ENCODE measurements at regions not wholly inside any gene's neighbourhood (a gene's known extent, or its start where the extent isn't known, plus 50 kb on each side); places are given as distances from the start of the nearest gene placed in this dataset.
"Not testable (repeated sequence)": the region's sequence is repeated elsewhere in the genome, so short reads cannot be mapped to it uniquely, and the experiment has no call there.

DNA sequence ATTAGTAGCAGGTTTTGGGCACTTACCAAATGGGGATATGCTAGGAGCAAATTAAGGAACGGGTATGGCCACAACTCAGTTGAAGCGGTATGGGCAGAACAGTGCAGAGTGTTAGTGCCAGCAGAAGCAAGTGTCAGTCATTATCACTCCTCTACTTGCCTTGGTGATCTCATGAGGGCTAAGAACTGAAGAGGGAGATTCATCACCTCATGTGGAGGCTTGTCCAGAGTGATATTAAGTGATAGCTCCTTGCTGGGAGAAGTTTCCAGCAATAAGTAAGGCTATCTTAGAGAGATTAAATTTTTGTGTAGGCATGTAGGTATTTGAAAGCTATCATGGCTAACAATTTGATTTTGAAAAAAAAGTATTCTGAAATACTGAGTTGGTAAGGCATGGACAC is 615.4 kb upstream of the SMIM31 start:
- intact Hi-C loops (cut with DNase I) = no loop called here
- no peak for DNase-seq (ENCODE audit: low spot score)

DNA sequence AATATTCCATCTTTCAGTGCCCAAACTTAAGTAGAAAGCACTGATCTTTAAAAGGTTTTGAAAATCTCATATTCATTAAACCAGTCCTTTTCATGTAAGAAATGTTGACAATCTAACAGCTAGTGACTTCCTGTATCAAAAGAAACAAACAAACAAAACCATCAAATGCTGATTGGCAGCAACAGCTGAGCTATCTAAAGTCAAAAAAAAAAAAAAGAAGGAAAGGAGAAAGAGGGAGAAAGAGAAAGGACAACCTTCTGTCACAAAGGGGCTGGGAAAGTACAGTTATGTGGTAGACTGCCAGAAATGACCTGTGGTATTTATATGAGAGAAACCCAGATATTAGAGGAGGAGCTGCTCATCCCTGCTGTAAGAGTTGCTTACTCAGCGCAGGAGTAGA is 614.6 kb upstream of the SMIM31 start:
- intact Hi-C loops (cut with DNase I) = no loop called here
- DNase-seq (ENCODE audit: low spot score) = no peak

DNA sequence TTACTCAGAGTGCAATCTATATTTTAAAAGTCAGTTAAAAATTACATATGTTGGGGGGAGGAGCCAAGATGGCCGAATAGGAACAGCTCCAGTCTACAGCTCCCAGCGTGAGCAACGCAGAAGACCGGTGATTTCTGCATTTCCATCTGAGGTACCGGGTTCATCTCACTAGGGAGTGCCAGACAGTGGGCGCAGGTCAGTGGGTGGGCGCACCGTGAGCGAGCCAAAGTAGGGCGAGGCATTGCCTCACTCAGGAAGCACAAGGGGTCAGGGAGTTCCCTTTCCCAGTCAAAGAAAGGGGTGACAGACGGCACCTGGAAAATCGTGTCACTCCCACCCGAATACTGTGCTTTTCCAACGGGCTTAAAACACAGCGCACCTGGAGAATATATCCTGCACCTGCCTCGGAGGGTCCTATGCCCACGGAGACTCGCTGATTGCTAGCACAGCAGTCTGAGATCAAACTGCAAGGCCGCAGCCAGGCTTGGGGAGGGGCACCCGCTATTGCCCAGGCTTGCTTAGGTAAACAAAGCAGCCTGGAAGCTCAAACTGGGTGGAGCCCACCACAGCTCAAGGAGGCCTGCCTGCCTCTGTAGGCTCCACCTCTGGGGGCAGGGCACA is 612.1 kb upstream of the SMIM31 start:
- DNase-seq (ENCODE audit: low spot score); intact Hi-C loops (cut with DNase I): not testable (repeated sequence)

DNA sequence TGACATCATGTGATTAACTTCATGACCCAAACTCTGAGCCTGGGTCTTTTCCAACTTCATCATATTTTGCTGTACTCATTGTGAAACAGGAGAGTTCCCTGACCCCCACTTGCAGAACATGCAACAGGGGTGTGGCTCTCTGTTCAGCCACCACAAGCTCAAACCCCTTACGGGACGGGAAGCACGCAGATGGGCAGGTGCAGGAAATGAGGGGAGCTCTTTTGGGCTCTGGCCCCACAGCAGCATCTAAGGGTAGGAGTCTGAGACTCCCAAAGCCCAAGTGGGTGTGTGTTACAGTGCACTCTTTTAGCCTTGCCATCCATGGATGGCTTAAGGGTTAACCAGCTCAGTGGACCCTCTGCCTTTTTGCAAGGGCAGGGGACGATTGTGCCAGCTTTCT is 599.5 kb upstream of the SMIM31 start:
- DNase-seq (ENCODE audit: low spot score) = no peak
- intact Hi-C loops (cut with DNase I) = no loop called here

DNA sequence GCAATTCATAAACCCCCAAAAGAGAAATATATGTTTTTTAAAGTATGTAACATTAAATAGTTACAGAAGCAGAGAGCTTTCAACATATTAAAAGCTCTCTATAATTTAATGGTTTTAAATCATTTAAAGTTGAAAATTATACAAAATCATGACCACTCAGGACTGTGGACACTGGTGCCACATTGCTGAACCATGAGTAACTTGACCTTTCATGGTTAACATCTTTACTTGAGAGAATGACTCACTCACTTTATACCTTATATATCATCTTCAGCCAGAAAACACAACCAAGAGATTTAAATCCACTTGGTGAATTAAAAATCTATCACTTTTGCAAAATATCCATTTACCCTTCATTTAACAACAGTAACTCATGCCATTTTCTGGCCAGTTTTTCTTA is 584.3 kb upstream of the SMIM31 start:
- DNase-seq (ENCODE audit: low spot score) = no peak
- intact Hi-C loops (cut with DNase I) = no loop called here

DNA sequence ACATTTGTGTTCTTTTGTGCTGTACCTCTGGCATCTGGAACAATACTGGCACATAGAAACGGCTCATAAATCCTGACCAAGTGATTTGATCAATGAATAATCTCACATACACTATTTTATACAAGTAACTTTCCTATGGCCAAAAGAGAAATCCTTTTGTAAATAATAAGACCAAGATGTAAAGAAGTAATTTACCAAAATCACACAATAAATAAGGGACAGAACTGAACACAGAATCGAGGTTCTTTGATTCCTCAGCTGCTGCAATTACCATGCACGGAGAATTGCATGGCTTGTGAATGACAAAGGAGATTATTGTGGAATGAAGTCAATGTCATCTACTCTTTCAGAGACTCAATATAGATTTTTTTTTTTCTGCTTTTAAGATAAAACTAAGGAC is 576.8 kb upstream of the SMIM31 start:
- intact Hi-C loops (cut with DNase I) = no loop called here
- DNase-seq (ENCODE audit: low spot score) = no peak

DNA sequence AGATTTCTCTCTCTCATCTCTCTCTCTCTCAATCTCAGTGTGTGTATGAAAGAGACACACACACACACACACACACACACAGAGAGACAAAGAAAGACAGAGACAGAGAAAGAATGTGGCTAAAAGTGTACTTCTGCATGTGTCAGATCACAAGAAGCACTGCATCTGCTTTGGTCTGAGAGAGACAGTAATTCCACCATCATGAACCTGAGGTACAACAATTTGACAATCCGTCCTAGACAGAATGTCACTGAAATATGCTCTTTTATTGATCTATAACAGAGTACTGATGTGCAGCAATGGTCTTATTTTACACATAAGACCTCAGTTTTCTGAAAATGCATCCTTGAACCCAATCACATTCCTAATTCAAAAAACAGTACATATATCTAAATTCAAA is 576.2 kb upstream of the SMIM31 start:
- intact Hi-C loops (cut with DNase I) = no loop called here
- DNase-seq (ENCODE audit: low spot score) = no peak

DNA sequence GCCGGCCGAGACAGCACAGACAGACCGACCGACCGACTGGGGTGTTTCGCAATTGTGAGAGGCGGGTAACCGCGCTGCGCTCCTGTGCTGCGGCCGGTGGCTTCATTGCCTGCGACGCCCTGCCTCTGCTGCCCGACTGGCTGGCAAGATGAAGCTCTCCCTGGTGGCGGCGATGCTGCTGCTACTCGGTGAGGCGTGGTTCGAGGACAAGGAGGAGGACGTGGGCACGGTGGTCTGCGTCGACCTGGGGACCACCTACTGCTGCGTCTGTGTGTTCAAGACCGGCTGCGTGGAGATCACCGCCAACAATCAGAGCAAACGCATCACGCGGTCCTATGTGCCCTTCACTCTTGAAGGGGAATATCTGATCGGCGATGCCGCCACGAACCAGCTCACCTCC is 565.7 kb upstream of the SMIM31 start:
- intact Hi-C loops (cut with DNase I) = no loop called here
- no peak for DNase-seq (ENCODE audit: low spot score)

DNA sequence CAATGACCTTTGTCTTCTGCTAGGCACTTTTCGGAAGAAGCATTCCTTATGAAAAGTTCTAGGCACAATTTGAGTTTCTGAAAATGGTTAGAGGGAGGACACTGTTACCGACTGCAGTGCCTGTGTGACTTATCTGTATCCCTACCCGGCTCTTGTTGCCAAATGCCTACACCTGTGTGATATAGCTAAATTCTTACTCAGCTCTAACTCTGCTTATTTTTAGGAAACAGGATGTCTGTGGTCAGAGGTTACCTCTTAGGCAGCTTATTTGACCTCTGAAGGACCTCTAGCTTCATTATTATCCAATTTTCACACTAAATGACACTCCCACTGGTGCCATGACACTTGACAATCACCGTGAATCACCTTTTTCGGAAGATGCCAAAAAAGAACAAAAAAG is 561.1 kb upstream of the SMIM31 start:
- intact Hi-C loops (cut with DNase I) = no loop called here
- no peak for DNase-seq (ENCODE audit: low spot score)

DNA sequence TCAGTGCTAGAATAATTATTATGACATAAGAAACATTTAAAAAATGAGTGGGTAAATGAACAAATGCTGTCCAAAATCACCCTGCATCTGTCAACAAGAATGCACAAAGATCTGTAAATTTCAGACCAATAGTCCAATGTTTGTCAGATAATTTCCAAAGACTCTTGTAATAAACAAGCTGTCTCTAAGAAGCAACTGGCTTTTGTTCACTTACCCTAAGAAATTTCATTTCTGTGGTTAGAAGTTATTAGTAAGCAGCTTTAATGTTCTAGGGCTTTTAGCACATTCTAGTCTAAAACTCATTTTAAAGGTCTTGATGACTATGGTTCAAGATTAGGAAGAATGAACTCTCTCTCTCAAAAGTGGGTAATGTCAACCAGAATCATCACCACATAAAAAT is 560.3 kb upstream of the SMIM31 start:
- DNase-seq (ENCODE audit: low spot score) = no peak
- intact Hi-C loops (cut with DNase I) = no loop called here

DNA sequence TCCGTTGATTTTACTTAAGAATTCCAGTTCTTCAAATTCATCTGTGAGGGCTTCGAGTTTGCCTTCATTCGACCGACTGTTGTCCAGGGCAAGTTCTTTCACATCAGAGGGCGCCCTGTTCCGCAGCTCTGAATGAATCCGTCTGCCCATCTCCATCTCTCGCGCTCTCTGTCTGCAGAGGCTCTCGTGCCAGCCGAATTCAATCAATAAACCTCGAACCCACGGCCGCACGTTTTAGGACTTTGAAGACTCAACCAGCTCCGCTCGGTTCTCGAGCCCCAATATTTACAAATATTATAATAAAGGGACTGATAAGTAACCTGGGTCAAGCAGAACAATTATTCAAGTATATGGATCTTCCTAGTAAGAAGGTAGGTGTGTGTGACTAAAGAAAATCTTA is 556.4 kb upstream of the SMIM31 start:
- DNase-seq (ENCODE audit: low spot score) = no peak
- intact Hi-C loops (cut with DNase I) = no loop called here

DNA sequence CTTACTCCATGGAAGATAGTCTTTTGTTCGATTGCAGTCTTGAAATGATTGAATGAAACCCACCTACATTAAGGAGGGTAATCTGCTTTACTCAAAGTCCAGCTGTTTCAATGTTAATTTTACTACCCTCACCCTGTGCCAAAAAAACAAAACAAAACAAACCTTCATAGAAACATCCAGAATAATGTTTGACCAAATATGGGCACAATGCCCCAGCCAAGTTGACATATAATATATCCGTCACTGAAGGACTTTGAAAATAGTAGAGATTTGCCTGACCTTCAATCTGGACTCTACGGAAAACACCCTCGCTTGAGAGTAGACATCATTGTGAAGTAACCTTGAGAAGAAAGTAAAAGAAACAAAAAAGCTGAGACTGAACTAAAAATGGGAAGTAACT is 550.5 kb upstream of the SMIM31 start:
- intact Hi-C loops (cut with DNase I) = no loop called here
- no peak for DNase-seq (ENCODE audit: low spot score)

DNA sequence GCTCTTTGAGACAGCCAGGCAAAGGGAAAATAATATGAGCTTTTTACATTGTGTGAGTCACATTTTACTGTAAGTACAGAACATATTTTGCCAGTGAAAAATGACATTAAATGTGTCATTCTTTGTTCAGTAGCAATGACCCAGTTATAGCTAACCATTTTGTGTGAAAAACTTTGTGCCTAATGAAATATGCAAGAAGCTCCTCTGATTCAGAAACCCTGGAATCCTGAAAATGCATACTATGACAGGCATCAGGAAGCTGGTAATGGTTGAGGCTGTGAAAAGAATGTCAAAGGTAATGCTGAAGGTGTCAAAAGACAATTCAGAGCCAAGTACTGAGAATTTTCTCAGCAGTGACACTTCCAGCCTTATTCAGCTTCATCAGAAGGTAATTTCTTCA is 549.5 kb upstream of the SMIM31 start:
- intact Hi-C loops (cut with DNase I) = no loop called here
- DNase-seq (ENCODE audit: low spot score) = no peak

DNA sequence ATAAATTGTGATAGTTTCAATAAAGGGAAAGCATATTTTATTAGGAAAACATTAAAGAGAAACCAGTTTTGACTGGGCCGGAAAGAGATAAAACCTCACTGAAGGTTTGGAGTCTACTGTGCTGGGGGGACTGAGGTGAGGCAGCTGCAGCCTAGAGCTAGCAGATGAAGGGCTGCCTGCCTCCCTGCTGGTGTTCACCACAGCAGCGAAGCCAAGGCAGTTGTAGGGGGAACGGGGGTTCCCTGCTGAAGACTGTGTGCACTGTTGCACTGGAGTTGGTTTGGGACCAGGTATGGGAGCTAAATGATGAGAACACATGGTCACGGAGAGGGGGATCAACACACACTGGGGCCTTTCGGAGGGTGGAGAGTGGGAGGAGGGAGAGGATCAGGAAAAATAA is 546.5 kb upstream of the SMIM31 start:
- intact Hi-C loops (cut with DNase I) = no loop called here
- no peak for DNase-seq (ENCODE audit: low spot score)

DNA sequence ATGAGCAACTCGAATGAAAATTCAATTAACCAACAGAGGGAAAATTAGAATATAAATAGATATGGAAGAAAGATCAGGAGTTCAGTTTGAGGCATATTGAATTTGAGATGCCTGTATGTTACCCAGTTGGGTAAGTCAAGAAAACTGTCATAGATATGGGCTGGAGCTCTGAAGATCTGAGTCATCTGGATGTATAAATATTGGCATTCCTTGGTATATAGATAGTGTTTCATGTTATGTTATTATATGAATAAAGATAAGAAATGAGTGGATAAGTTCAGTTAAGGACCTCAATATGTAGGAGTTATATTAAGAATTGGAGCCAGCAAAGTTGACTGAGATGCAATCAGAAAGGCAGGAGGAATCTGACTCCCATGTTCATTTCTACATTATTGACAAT is 543.6 kb upstream of the SMIM31 start:
- intact Hi-C loops (cut with DNase I) = no loop called here
- DNase-seq (ENCODE audit: low spot score) = no peak

DNA sequence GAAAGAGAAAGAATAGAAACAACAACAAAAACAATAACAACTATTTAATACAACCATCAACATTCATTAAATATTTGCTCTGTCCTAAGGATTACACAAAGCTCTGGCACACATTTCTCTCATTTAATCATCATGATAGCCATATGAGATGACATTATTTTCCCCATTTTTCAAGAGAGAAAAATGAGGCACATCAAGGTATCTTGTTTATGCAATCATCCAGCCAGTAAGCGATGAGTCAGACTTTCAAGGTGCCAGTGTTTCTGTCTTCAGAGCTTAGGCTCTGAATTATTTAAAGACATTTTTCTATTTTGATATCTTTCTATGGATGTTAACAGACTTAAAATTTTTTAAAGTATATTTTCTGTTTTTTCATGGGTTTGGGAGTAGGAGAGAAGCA is 541.8 kb upstream of the SMIM31 start:
- intact Hi-C loops (cut with DNase I) = no loop called here
- no peak for DNase-seq (ENCODE audit: low spot score)

DNA sequence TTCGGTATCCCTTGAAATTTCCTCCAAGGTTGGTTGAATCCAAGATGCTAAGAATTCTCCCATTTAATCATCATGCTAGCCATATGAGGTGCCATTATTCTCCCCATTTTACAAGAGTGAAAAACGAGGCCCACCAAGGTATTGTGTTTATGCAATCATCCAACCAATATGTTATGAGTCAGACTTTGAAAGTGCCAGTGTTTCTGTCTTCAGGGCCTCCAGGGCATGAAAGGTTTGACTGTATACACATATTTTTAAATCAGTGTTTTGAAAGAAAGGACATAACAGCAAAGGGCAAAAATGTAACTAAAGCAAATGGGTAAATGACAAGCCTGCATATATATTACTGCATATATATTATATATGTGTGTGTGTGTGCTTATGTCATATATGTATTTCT is 541.2 kb upstream of the SMIM31 start:
- DNase-seq (ENCODE audit: low spot score) = no peak
- intact Hi-C loops (cut with DNase I) = no loop called here

DNA sequence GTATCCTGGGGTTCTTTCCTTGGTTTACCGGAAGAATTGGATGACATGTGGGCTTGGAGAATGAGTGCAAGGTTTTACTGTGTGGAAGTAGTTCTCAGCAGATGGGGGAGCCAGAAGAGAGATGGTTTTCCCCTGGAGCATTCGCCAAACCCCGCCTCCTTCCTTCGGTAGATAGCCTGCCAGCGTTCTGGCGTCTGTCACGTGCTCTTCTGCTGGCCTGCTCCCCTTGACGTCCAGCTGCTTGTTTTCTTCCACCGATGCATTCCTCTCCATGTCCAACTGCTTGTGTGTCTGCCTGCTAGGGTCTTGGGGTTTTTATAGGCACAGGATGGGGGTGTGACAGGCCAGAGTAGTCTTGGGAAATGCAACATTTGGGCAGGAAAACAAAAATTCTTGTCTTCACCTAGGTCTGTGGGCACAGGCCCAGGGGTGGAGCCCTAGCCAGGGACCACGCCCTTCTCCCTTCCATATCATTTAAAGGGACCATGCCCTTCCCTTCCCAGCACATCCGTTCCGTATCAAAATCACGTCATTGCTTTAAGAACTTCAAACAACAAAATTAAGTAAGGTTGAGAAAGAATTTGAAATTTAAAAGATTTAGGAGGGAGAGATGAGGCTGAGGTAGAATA is 538.7 kb upstream of the SMIM31 start:
- no peak for DNase-seq (ENCODE audit: low spot score)
- intact Hi-C loops (cut with DNase I) = no loop called here

DNA sequence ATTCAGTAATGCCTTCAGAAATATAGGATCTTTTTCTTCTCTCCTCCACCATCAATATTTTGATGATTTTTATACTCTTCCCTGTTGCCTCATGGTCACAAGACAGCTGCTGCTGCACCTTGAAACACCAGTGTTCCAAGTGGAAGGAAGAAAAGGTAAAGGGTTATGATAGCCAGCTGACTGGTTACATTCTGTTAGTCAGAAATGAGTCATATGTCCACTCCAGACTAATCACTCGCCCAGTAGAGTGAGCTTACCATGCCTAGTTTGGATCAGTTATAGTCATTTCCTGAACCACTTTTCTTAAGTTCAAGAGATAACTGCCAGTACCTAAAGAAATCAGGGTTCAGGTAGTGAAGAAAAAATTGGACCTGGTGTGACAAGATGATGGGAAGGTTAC is 532.3 kb upstream of the SMIM31 start:
- intact Hi-C loops (cut with DNase I) = no loop called here
- DNase-seq (ENCODE audit: low spot score) = no peak

DNA sequence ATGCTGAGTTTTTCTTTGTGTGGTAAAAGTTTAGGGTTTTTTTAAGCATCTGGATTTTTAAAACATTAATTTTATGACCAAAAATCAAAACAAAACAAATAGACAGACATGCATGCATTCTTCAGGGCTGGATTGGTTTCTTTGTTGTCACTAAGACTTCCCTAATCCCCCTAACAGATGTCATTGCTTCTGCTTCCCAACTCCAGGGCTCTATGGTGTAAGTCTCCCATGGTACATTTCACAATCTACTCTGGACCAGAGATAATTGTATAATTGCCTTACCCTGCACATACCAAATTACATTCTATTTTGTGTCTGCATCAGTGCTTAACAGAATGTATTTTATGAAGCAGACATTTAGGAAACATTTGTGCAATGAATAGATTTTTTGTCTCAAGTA is 529.1 kb upstream of the SMIM31 start:
- no peak for DNase-seq (ENCODE audit: low spot score)
- intact Hi-C loops (cut with DNase I) = no loop called here

DNA sequence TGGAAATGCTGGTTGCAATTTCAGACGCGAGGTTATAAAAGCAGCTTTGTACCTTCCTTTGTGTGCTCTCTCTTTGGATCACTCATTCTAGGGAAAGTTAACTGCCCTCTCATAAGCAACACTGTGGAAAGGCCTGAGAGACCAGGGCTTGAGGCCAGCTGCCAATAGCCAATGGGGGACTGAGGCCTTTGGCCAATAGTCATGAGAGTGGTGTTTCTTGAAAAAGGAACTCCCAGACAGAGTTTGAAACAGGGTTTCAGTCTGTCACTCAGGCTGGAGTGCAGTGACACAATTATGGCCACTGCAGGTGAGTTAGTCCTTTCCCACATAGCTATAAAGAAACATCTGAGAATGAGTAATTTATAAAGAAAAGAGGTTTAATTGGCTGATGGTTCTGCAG is 524.7 kb upstream of the SMIM31 start:
- intact Hi-C loops (cut with DNase I) = no loop called here
- DNase-seq (ENCODE audit: low spot score) = no peak

DNA sequence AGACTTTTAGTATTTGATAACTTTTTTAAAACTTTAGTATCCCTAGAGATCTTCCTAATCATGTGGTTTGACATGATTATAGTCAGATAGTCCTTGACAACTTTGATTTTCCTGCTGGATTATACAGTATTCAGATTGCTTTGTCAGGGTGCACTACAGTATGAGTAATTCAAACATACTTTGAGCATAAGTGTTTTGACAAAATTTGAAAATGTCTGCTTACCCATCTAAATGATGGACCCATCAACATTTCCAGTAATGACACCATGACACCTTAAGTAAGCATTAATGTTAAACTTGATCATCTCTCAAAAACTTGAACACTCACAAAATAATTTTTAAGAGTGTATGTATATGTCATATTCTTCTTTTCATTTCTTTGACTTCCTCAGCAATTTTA is 514.5 kb upstream of the SMIM31 start:
- no peak for DNase-seq (ENCODE audit: low spot score)
- intact Hi-C loops (cut with DNase I) = no loop called here
